Uterus (tissue), 3 donors: ENCODE measurements at regions not wholly inside any gene's neighbourhood (a gene's known extent, or its start where the extent isn't known, plus 50 kb on each side); places are given as distances from the start of the nearest gene placed in this dataset.

ENCODE experiments used
- DNase-seq, 2 donors: peaks; one replicate each; pipeline ENCODE4 v3.0.0-alpha.2; 2019 to 2020
- H3K27ac ChIP-seq, 2 donors: fragments of 200-600 bp; sonication (generic); 1 replicate in 1 of 2; 2 replicates in 1 of 2; pipeline ENCODE4 v1.5.1; 2016 to 2018
- H3K27me3 ChIP-seq, 2 donors: fragments of 200-600 bp; sonication (generic); one replicate each; pipeline ENCODE4 v1.5.1; 2018 to 2019; ENCODE audit warnings: control low read depth in 1 of 2
- H3K36me3 ChIP-seq, 2 donors: fragments of 200-600 bp; sonication (generic); one replicate each; pipeline ENCODE4 v1.5.1; 2019; ENCODE audit warnings: control low read depth in 1 of 2
- H3K4me1 ChIP-seq, 2 donors: fragments of 200-600 bp; sonication (generic); one replicate each; pipeline ENCODE4 v1.5.1; 2018 to 2019; ENCODE audit warnings: control low read depth in 1 of 2
- H3K4me3 ChIP-seq, 2 donors: fragments of 200-600 bp; sonication (generic); 1 replicate in 1 of 2; 2 replicates in 1 of 2; pipeline ENCODE4 v1.5.1; 2018 to 2019; ENCODE audit warnings: mild to moderate bottlenecking in 1 of 2
- H3K9me3 ChIP-seq, 2 donors: fragments of 200-600 bp; sonication (generic); one replicate each; pipeline ENCODE4 v1.5.1; 2019; ENCODE audit warnings: control low read depth in 1 of 2
- POLR2A ChIP-seq, 2 donors: fragments of 450-650 bp; IDR thresholded peaks; one replicate each; pipeline ENCODE4 v1.6.1; 2016; ENCODE audit warnings: antibody characterized with exemption in 2 of 2, mild to moderate bottlenecking in 1 of 2, moderate library complexity in 1 of 2
- intact Hi-C: fragments of 100-400 bp; cut with DNase I; formaldehyde crosslinking; loops from one replicate; pipeline ENCODE4 v1.15.1; 2023; ENCODE audit warnings: low total_unique reads
- TF ChIP-seq, protein P1 (sequence below), 4 experiments: fragments of 200-600 bp in 2 of 4; fragments of 450-650 bp in 2 of 4; sonication (generic) in 2 of 4; IDR thresholded peaks; one replicate each; pipeline ENCODE4 v1.5.1; 2016 to 2019; ENCODE audit warnings: antibody characterized with exemption in 4 of 4, mild to moderate bottlenecking in 2 of 4, moderate library complexity in 1 of 4
- donor health status: DM: yes; HTN: yes; CAD: no.

GRCh38 chr3:124504332-124505059, 225.8 kb upstream of the UMPS start:
- H3K4me1 ChIP-seq, result no peaks in the 10 kb centered on the region
- H3K27me3 ChIP-seq, result no peaks in the 10 kb centered on the region
- H3K4me3 ChIP-seq, result no peak overlapping the region
- peak in 1 of 2 donors; percentile 33 for DNase-seq
- intact Hi-C loops, result no loop called here
- no peak for TF ChIP-seq POLR2A (IDR thresholded peaks at IDR 0.05)
- TF ChIP-seq, protein P1, sequence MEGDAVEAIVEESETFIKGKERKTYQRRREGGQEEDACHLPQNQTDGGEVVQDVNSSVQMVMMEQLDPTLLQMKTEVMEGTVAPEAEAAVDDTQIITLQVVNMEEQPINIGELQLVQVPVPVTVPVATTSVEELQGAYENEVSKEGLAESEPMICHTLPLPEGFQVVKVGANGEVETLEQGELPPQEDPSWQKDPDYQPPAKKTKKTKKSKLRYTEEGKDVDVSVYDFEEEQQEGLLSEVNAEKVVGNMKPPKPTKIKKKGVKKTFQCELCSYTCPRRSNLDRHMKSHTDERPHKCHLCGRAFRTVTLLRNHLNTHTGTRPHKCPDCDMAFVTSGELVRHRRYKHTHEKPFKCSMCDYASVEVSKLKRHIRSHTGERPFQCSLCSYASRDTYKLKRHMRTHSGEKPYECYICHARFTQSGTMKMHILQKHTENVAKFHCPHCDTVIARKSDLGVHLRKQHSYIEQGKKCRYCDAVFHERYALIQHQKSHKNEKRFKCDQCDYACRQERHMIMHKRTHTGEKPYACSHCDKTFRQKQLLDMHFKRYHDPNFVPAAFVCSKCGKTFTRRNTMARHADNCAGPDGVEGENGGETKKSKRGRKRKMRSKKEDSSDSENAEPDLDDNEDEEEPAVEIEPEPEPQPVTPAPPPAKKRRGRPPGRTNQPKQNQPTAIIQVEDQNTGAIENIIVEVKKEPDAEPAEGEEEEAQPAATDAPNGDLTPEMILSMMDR (IDR thresholded peaks at IDR 0.05), result no peak
- no peaks in the 10 kb centered on the region for H3K9me3 ChIP-seq
- H3K27ac ChIP-seq, result no peak overlapping the region
- H3K36me3 ChIP-seq, result no peaks in the 10 kb centered on the region

DNA sequence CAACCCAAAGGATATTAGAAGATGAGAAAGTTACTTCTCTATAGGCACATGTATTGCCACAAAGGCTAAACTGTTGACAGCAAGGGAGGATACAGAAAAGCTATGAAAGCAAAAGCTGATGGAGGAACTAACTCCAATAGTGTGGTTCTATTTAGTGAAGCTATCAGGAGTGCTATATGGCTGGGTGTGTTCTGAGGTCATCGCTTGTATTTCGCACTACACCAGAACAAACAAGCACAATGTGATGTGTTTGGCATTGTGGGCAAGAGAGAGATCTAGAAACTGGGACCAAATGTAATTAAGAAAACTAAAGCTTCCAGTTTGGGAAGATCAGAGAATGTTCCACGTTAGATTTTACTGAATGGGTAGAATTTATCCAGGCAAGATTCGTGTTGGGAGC, 220.4 kb upstream of the UMPS start:
- H3K36me3 ChIP-seq, result no peaks in the 10 kb centered on the region
- H3K27me3 ChIP-seq, result no peaks in the 10 kb centered on the region
- no peaks in the 10 kb centered on the region for H3K9me3 ChIP-seq
- H3K4me3 ChIP-seq, result no peak overlapping the region
- H3K27ac ChIP-seq, result no peak overlapping the region
- H3K4me1 ChIP-seq, result no peaks in the 10 kb centered on the region
- intact Hi-C loops, result no loop called here
- no peak for DNase-seq
- TF ChIP-seq POLR2A (IDR thresholded peaks at IDR 0.05), result no peak
- TF ChIP-seq, protein P1 (IDR thresholded peaks at IDR 0.05), result no peak

DNA sequence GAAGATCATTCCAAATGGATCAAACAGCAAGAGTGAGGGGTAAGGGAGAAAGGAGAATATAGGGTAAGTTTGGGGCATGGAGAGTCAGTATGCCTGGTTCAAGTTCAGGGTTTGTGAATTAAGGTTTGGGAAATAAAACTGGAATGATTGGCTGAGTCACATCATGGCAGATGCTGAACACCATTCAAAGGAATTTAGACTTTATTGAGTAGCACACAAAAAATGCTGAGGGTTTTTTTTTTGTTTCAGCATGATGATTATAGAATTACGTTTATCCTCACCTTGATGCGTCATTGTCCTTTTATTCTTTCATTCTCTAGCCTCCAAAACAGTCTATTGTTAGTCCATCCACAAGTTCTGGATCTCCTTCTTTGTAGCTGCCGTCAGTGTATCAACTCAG, 220.0 kb upstream of the UMPS start:
- intact Hi-C loops, result no loop called here

GRCh38 chr3:124512881-124513609, 217.2 kb upstream of the UMPS start:
- DNase-seq, result no peak
- no peak overlapping the region for H3K4me3 ChIP-seq
- H3K4me1 ChIP-seq, result no peaks in the 10 kb centered on the region
- H3K9me3 ChIP-seq, result no peaks in the 10 kb centered on the region
- no peak overlapping the region for H3K27ac ChIP-seq
- no peak for TF ChIP-seq POLR2A (IDR thresholded peaks at IDR 0.05)
- TF ChIP-seq, protein P1 (IDR thresholded peaks at IDR 0.05), result no peak
- no peaks in the 10 kb centered on the region for H3K36me3 ChIP-seq
- no peaks in the 10 kb centered on the region for H3K27me3 ChIP-seq
- intact Hi-C loops, result no loop called here

More for the DNA sequence above, 220.0 kb upstream of the UMPS start:
- no peak for DNase-seq
- H3K27me3 ChIP-seq, result no peaks in the 10 kb centered on the region
- no peaks in the 10 kb centered on the region for H3K36me3 ChIP-seq
- H3K27ac ChIP-seq, result no peak overlapping the region
- no peaks in the 10 kb centered on the region for H3K9me3 ChIP-seq
- TF ChIP-seq POLR2A (IDR thresholded peaks at IDR 0.05), result no peak
- no peak overlapping the region for H3K4me3 ChIP-seq
- H3K4me1 ChIP-seq, result no peaks in the 10 kb centered on the region

GRCh38 chr3:124513610-124513997, 216.6 kb upstream of the UMPS start:
- Histone ChIP-seq H3K27me3 (no peaks in the 10 kb centered on the region), H3K9me3 (no peaks in the 10 kb centered on the region), H3K4me3 (no peak overlapping the region), H3K4me1 (no peaks in the 10 kb centered on the region), H3K27ac (no peak overlapping the region), H3K36me3 (no peaks in the 10 kb centered on the region)
- TF ChIP-seq, protein P1 (IDR thresholded peaks at IDR 0.05), result no peak
- no peak for TF ChIP-seq POLR2A (IDR thresholded peaks at IDR 0.05)
- no peak for DNase-seq
- intact Hi-C loops, result no loop called here
